SJSA1 (cell line): ENCODE measurements at regions not wholly inside any gene's neighbourhood (a gene's known extent, or its start where the extent isn't known, plus 50 kb on each side); places are given as distances from the start of the nearest gene placed in this dataset.
"Not testable (repeated sequence)": the region's sequence is repeated elsewhere in the genome, so short reads cannot be mapped to it uniquely, and the experiment has no call there.

Experiments used
- DNase-seq, 2 experiments: peaks; one replicate each; pipeline ENCODE4 v3.0.0-alpha.2; 2015 to 2020; ENCODE audit warnings: low spot score in 2 of 2, low read depth in 1 of 2
- H3K27ac ChIP-seq: fragments of 250-450 bp; sonication (Bioruptor Pico); 2 replicates; pipeline ENCODE4 v1.5.1; 2020; ENCODE audit warnings: mild to moderate bottlenecking, moderate library complexity
- H3K27me3 ChIP-seq: fragments of 250-450 bp; sonication (Bioruptor Pico); replicated peaks from 2 replicates; pipeline ENCODE4 v1.5.1; 2020; ENCODE audit warnings: mild to moderate bottlenecking, moderate library complexity
- H3K36me3 ChIP-seq: fragments of 250-450 bp; sonication (Bioruptor Pico); 2 replicates; pipeline ENCODE4 v1.5.1; 2020; ENCODE audit warnings: mild to moderate bottlenecking
- H3K4me1 ChIP-seq: fragments of 250-450 bp; sonication (Bioruptor Pico); replicated peaks from 2 replicates; pipeline ENCODE4 v1.6.1; 2021; ENCODE audit warnings: mild to moderate bottlenecking
- H3K4me3 ChIP-seq: fragments of 250-450 bp; sonication (Bioruptor Pico); 2 replicates; pipeline ENCODE4 v1.5.1; 2020; ENCODE audit warnings: mild to moderate bottlenecking
- H3K9me3 ChIP-seq: fragments of 250-450 bp; sonication (Bioruptor Pico); replicated peaks from 2 replicates; pipeline ENCODE4 v1.5.1; 2020; ENCODE audit warnings: mild to moderate bottlenecking

- H3K4me1 ChIP-seq, H3K4me3 ChIP-seq, H3K9me3 ChIP-seq, DNase-seq, H3K27ac ChIP-seq, H3K27me3 ChIP-seq, H3K36me3 ChIP-seq: not testable (repeated sequence)
Observed at GRCh38 chr3:130151555-130151954, 69.9 kb downstream of the ALG1L2 start.

DNA sequence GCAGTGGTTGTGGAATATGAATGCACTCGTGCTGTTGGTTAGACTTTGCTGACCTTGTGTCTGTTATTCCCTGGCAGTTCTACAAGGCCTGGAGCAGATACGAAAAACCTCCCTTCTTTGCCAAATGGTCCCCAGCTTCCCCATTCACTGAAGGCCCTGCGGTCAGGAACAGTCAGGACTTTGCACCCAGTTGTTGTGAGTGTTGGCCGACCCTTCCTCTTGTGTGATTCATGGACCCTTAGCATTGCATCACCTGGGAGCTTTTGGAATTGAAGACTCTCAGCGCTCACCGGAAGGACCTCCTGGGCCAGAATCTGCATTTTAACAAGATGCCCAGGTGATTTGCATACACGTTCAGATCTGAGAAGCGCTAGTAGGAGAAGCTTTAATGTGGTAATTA, 71.6 kb downstream of the ALG1L2 start:
- H3K9me3 ChIP-seq, H3K27me3 ChIP-seq, H3K36me3 ChIP-seq, DNase-seq, H3K4me1 ChIP-seq, H3K27ac ChIP-seq, H3K4me3 ChIP-seq: not testable (repeated sequence)

DNA sequence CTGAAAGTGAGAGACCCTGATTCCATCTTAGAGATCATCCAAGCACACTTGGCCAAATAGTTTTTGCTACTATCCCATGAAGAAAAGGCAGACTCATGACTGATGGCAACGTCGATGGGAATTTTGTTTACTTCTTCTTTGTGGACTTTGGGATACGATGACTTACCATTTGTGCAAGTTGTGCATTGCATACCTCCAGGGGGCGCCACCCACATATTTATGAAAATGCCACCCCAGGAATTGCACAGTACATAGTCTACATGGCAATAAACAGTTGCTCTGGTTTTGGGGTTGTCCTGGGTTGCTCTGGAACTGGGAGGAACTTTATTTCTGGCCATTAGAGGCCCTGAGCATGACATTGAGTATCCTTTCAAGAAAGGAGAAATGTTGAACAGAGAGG, 73.8 kb downstream of the ALG1L2 start:
- not testable (repeated sequence) for H3K4me3 ChIP-seq, H3K9me3 ChIP-seq, H3K27me3 ChIP-seq, H3K4me1 ChIP-seq, DNase-seq, H3K27ac ChIP-seq, H3K36me3 ChIP-seq

GRCh38 chr3:130166856-130167255, 85.2 kb downstream of the ALG1L2 start:
- not testable (repeated sequence) for H3K4me3 ChIP-seq, H3K9me3 ChIP-seq, DNase-seq, H3K36me3 ChIP-seq, H3K4me1 ChIP-seq, H3K27me3 ChIP-seq, H3K27ac ChIP-seq

- H3K4me3 ChIP-seq, H3K9me3 ChIP-seq, DNase-seq, H3K27ac ChIP-seq, H3K36me3 ChIP-seq, H3K4me1 ChIP-seq, H3K27me3 ChIP-seq: not testable (repeated sequence)
Observed at GRCh38 chr3:130175195-130175594, 93.6 kb downstream of the ALG1L2 start.

DNA sequence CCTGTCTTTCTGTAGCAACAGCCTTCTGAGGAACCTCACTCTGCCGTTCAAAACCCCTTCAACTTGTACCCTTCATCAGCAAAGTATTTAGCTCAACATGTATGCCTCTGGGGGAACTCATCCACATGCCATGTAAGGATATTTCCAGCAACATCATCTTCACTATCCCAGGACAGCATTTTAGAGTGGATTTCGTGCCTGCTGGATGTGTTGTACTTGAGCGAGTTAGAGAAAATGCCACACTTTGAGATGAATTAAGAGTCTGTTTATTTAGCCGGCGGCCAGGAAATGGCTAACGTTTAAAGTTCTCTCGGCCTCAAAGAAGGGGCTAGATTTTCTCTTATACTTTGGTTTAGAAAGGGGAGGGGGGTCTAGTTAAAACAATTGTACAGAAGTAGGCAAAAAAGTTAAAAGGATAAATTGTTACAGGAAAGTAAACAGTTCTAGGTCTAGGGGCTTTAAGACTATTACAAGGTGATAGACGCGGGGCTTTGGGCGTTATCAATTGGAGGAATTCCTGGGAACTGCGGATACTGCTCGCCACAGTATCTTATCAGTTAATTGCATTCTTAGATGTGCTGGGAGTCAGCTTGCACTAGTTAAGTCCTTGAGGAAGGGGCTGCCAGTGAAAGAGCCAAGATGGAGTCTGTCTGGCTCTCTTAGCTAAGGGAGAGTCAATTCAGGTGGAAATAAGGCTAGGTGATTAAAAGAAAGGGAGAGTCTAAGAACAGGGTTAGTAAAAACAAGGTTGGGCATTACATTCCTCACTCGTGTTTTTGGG, 95.0 kb downstream of the ALG1L2 start:
- DNase-seq, H3K27ac ChIP-seq, H3K36me3 ChIP-seq, H3K9me3 ChIP-seq, H3K4me3 ChIP-seq, H3K4me1 ChIP-seq, H3K27me3 ChIP-seq: not testable (repeated sequence)

GRCh38 chr3:130178835-130179234, 97.2 kb downstream of the ALG1L2 start:
- H3K4me1 ChIP-seq, H3K27ac ChIP-seq, H3K36me3 ChIP-seq, H3K9me3 ChIP-seq, H3K27me3 ChIP-seq, H3K4me3 ChIP-seq, DNase-seq: not testable (repeated sequence)

- H3K27ac ChIP-seq, H3K27me3 ChIP-seq, H3K4me1 ChIP-seq, DNase-seq, H3K36me3 ChIP-seq, H3K9me3 ChIP-seq, H3K4me3 ChIP-seq: not testable (repeated sequence)
Observed at GRCh38 chr3:130179353-130179970, 97.8 kb downstream of the ALG1L2 start.

GRCh38 chr3:130182475-130182874, 100.8 kb downstream of the ALG1L2 start:
- not testable (repeated sequence) for H3K4me3 ChIP-seq, H3K27ac ChIP-seq, H3K27me3 ChIP-seq, DNase-seq, H3K4me1 ChIP-seq, H3K9me3 ChIP-seq, H3K36me3 ChIP-seq

DNA sequence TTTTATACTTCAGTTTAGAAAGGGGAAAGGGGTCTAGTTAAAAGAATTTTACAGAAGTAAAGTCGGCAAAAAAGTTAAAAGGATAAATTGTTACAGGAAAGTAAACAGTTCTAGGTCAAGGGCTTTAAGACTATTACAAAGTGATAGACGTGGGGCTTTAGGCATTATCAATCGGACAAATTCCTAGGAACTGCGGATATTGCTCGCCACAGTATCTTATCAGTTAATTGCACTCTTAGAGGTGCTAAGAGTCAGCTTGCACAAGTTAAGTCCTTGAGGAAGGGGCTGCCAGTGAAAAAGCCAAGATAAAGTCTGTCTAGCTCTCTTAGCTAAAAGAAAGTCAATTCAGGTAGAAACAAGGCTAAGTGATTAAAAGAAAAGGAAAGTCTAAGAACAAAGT, 102.1 kb downstream of the ALG1L2 start:
- not testable (repeated sequence) for H3K9me3 ChIP-seq, H3K36me3 ChIP-seq, H3K27me3 ChIP-seq, DNase-seq, H3K27ac ChIP-seq, H3K4me3 ChIP-seq, H3K4me1 ChIP-seq

- not testable (repeated sequence) for H3K4me1 ChIP-seq, DNase-seq, H3K27me3 ChIP-seq
Observed at GRCh38 chr3:130184152-130185024, 102.8 kb downstream of the ALG1L2 start.

GRCh38 chr3:130201272-130201671, 119.6 kb downstream of the ALG1L2 start:
- H3K4me3 ChIP-seq, H3K9me3 ChIP-seq, H3K27me3 ChIP-seq, H3K27ac ChIP-seq, H3K36me3 ChIP-seq, DNase-seq, H3K4me1 ChIP-seq: not testable (repeated sequence)

More at GRCh38 chr3:130184152-130185024, 102.8 kb downstream of the ALG1L2 start:
- H3K36me3 ChIP-seq, H3K27ac ChIP-seq, H3K4me3 ChIP-seq, H3K9me3 ChIP-seq: not testable (repeated sequence)

GRCh38 chr3:130203633-130204032, 122.0 kb downstream of the ALG1L2 start:
- H3K4me3 ChIP-seq, DNase-seq, H3K4me1 ChIP-seq, H3K27ac ChIP-seq, H3K36me3 ChIP-seq, H3K9me3 ChIP-seq, H3K27me3 ChIP-seq: not testable (repeated sequence)

DNA sequence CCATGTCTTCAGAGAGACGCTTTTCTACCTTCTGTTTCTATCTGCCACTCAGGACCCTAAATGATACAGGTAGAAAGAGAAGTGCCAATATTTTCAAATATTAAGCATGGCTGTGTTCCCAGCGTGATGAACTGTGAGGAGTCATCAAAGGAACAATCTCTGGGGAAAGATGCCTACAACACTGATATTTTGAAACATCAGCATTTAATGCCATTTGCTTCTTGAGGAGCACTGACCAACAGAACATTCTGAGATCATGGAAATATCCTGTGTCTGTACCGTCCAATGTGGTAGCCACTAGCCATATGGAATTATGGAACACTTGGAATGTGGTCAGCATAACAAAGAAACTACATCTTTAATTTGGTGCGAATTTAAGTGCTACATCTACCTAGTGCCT, 117.9 kb upstream of the COL6A5 start:
- DNase-seq, result no peak
- no peaks in the 10 kb centered on the region for H3K9me3 ChIP-seq
- peaks cover 3% of the 10 kb centered on the region; the same call in 1 of the 2 replicates for H3K27me3 ChIP-seq
- no peak overlapping the region for H3K4me3 ChIP-seq
- no peaks in the 10 kb centered on the region for H3K4me1 ChIP-seq
- no peak overlapping the region for H3K27ac ChIP-seq
- H3K36me3 ChIP-seq, result no peaks in the 10 kb centered on the region
